Mononuclear cell (primary cell): ENCODE measurements at regions not wholly inside any gene's neighbourhood (a gene's known extent, or its start where the extent isn't known, plus 50 kb on each side); places are given as distances from the start of the nearest gene placed in this dataset.
"Not testable (repeated sequence)": the region's sequence is repeated elsewhere in the genome, so short reads cannot be mapped to it uniquely, and the experiment has no call there.

ENCODE experiments used
- H3K27me3 ChIP-seq: 2 replicates; pipeline ENCODE4 v1.6.0; 2011; ENCODE audit warnings: low read length, control low read depth; ENCODE audit not compliant: insufficient read depth
- H3K4me1 ChIP-seq: 2 replicates; pipeline ENCODE4 v1.5.1; 2011; ENCODE audit warnings: mild to moderate bottlenecking, low read length, control low read depth; ENCODE audit not compliant: insufficient read depth
- H3K4me3 ChIP-seq: 2 replicates; pipeline ENCODE4 v1.5.1; 2011; ENCODE audit warnings: mild to moderate bottlenecking, low read length, moderate library complexity
- H3K9me3 ChIP-seq: 2 replicates; pipeline ENCODE4 v1.5.1; 2011; ENCODE audit warnings: low read depth, mild to moderate bottlenecking, control low read depth, low read length

DNA sequence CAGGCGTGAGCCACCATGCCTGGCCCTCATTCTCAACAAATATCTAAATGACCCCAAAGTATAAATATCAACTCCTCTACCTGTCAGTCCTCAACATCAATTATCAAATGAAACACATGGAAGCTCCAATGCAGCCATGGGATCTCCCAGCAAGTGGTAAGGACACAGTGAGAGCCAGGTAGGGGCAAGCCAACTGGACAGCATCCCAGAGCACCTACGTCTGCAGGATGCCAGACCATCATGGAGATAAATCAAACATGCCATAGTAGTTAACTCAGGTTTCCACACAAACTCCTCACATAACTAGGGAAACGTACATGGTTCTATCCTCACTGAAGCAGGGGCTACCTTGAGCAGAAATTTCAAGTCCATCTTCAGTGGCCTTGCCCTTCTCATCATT is 159.9 kb upstream of the MED14 start:
- no peaks in the 10 kb centered on the region for H3K9me3 ChIP-seq

GRCh38 chrX:40897718-40898270 is 162.5 kb upstream of the MED14 start:
- Histone ChIP-seq H3K4me1 (no peaks in the 10 kb centered on the region), H3K9me3 (no peaks in the 10 kb centered on the region), H3K4me3 (no peak overlapping the region), H3K27me3 (no peaks in the 10 kb centered on the region)

More for the DNA sequence above, 159.9 kb upstream of the MED14 start:
- no peaks in the 10 kb centered on the region for H3K4me1 ChIP-seq
- no peak overlapping the region for H3K4me3 ChIP-seq
- H3K27me3 ChIP-seq = no peaks in the 10 kb centered on the region

GRCh38 chrX:40904739-40905138 is 169.4 kb upstream of the MED14 start:
- H3K27me3 ChIP-seq, H3K4me3 ChIP-seq, H3K9me3 ChIP-seq, H3K4me1 ChIP-seq: not testable (repeated sequence)

- no peaks in the 10 kb centered on the region for H3K4me1 ChIP-seq
These were observed 172.7 kb upstream of the MED14 start for GRCh38 chrX:40908026-40908425.

GRCh38 chrX:40908857-40909475 is 173.6 kb upstream of the MED14 start:
- H3K27me3 ChIP-seq = no peaks in the 10 kb centered on the region
- H3K4me3 ChIP-seq = no peak overlapping the region
- no peaks in the 10 kb centered on the region for H3K9me3 ChIP-seq
- H3K4me1 ChIP-seq = no peaks in the 10 kb centered on the region

More at GRCh38 chrX:40908026-40908425, 172.7 kb upstream of the MED14 start:
- no peaks in the 10 kb centered on the region for H3K9me3 ChIP-seq
- no peaks in the 10 kb centered on the region for H3K27me3 ChIP-seq
- H3K4me3 ChIP-seq = no peak overlapping the region

GRCh38 chrX:40912166-40912565 is 173.1 kb upstream of the USP9X start:
- H3K9me3 ChIP-seq = no peaks in the 10 kb centered on the region
- H3K27me3 ChIP-seq = no peaks in the 10 kb centered on the region
- H3K4me1 ChIP-seq = no peaks in the 10 kb centered on the region
- no peak overlapping the region for H3K4me3 ChIP-seq

DNA sequence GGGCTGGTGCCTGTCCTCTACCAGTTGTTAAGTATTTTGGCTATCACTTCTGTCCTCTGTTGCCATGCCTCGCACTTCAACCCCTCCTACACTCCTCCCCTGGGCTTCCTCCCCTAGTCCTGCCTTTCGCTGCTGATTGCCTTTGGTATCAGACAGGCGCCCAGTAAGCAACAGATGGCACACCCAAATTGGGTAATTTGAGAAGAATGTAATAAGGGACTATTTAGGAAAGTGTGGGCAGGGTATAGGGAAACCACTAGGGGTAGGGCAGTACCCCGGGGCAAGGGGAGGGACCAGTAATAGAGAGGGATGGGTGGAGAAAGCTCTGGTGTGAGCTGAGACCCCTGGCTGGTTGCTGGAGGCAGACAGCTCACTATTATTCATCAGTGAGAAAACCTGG is 172.7 kb upstream of the USP9X start:
- Histone ChIP-seq H3K27me3 (no peaks in the 10 kb centered on the region), H3K9me3 (no peaks in the 10 kb centered on the region), H3K4me1 (no peaks in the 10 kb centered on the region), H3K4me3 (no peak overlapping the region)

DNA sequence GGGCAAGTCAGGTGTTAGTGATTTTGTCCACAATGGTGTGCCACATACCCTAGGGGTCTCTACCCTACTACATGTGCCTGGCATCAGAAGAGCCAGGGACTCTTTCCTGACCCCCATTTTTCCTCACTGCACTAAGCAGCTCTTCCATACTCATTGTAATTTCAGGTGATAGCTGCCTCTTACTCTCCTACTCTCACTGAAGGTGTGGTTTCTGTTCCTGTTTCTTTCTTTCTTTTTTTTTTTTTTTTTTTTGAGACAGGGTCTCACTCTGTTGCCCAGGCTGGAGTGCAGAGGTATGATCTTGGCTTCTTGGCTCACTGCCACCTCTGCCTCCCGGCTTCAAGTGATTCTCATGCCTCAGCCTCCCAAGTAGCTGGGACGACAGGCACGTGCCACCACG is 164.9 kb upstream of the USP9X start:
- H3K27me3 ChIP-seq = no peaks in the 10 kb centered on the region
- peaks cover 5% of the 10 kb centered on the region for H3K9me3 ChIP-seq
- H3K4me1 ChIP-seq = no peaks in the 10 kb centered on the region
- H3K4me3 ChIP-seq = no peak overlapping the region

DNA sequence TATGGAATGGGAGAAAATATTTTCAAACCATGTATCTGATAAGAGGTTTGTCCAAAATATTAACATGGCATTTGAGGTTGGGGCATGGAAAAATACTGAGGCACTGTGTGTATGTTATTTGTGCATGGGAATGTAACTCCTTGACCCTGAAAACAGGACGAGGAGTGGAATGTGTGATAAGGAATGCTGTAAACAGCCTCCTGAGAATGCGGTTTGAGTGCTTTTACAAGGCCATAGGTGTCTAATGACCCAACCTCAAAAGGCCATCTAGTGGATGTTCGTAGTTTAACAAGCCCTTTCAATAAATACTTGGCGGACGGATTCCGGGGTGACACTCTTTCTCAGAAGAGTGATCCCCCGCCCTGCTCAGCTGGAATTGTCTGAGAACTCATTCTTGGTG is 162.9 kb upstream of the USP9X start:
- Histone ChIP-seq H3K4me3 (no peak overlapping the region), H3K27me3 (no peaks in the 10 kb centered on the region), H3K4me1 (no peaks in the 10 kb centered on the region), H3K9me3 (peaks cover 5% of the 10 kb centered on the region)

- H3K9me3 ChIP-seq, H3K27me3 ChIP-seq, H3K4me1 ChIP-seq, H3K4me3 ChIP-seq: not testable (repeated sequence)
These were observed 158.4 kb upstream of the USP9X start for GRCh38 chrX:40926739-40927427.

DNA sequence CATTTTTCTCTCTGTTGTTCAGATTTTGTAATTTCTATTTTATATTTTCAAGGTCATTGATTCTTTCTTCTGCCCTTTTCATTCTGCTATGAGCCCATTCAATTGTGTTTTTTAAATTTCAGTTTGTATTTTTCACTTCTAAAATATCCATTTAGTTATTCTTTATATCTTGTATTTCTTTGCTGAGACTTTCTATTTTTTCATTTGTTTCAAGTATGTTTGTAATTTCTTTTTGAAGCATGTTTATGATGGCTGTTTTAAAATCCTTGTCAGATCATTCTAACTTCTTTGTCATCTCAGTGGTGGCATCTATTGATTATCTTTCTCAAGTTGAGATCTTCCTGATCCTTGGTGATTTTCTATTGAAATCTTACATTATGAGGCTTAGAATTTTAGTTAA is 157.2 kb upstream of the USP9X start:
- no peak overlapping the region for H3K4me3 ChIP-seq
- no peaks in the 10 kb centered on the region for H3K27me3 ChIP-seq
- H3K4me1 ChIP-seq = peaks cover 6% of the 10 kb centered on the region
- no peaks in the 10 kb centered on the region for H3K9me3 ChIP-seq

DNA sequence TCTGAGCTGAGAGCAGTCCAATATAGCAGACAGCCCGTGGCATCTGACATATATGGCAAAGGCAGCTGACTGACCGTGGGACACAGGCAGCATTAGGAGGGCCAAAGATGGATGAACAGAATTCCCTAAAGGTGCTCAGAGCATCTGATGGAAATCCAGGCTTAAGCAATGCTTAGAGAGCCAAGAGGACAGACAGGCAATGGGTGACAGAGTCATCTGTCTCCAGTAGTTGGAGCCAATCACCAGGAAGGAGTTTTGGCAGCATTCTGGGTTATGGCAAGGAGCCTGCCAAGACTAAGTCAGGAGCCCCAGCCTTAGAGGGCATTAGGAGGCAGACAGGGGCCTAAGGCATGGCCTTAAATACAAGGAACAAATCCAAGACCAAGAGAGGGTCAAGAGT is 153.3 kb upstream of the USP9X start:
- Histone ChIP-seq H3K9me3 (no peaks in the 10 kb centered on the region), H3K4me3 (no peak overlapping the region), H3K4me1 (peaks cover 13% of the 10 kb centered on the region), H3K27me3 (no peaks in the 10 kb centered on the region)

DNA sequence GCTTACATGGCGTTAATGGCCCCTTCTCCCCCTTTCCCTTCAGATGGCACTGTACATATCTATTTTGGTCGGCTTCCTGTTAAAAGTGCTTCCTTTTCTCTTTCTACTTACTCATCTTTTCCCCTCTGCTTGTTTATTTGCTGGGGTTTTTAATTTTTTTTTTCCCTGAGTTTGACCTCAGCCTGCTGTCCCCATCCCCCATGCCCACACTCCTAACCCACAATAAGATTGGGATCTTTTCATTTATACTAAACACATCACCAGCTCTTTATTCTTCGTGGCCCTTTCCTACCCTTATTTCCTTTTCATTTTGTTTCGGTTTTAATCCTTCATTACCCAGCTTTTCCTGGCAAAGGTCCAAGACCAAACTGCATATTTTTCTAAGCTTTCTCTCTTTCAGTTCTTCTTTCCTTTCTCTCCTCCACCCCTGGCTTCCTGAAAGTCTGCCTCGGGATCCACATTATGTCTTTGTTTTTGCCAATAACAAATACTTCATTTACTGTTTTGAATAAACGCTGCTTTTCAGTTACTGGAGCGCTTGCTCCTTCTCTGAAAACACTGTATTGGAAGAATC is 152.0 kb upstream of the USP9X start:
- H3K4me3 ChIP-seq = peak overlapping the region; percentile 16

DNA sequence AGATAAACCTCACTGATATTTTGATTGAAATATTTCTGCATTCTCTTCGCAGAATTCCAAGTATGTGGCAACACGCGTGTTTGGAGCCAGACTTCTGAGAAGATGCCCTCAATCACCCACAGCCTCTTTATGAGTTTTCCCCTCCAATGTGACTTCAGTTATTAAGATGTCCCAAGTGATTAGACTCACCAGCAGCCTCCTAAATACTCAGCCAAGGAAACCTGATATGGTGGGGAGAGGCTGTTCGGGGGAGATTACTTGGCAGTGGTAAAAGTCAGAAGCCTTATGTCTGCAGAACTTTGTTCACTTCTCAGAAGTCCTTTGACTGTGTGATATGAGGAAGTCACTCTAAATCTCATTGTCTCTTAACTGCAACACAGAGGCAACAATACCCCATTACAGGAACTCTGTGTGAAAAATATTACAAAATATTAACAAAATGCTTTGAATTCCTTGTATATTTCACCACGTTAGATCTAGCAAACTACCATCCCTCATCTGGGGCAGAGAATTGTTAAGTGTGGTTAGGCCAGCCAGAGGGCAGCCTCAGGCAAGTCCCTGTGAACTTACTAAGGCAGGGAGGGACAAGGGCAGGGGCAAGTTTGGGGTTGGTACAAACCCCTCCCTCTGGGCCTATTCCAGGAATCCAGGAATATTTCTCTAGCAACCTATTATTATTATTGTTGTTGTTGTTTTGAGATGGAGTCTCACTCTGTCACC is 151.4 kb upstream of the USP9X start:
- peak overlapping the region; percentile 16 for H3K4me3 ChIP-seq
- peaks cover 13% of the 10 kb centered on the region for H3K4me1 ChIP-seq
- no peaks in the 10 kb centered on the region for H3K27me3 ChIP-seq
- H3K9me3 ChIP-seq = no peaks in the 10 kb centered on the region

More for the DNA sequence above, 152.0 kb upstream of the USP9X start:
- Histone ChIP-seq H3K27me3 (no peaks in the 10 kb centered on the region), H3K4me1 (peaks cover 13% of the 10 kb centered on the region), H3K9me3 (no peaks in the 10 kb centered on the region)

GRCh38 chrX:40936827-40937226 is 148.4 kb upstream of the USP9X start:
- Histone ChIP-seq H3K4me1 (peaks cover 13% of the 10 kb centered on the region), H3K27me3 (no peaks in the 10 kb centered on the region), H3K9me3 (no peaks in the 10 kb centered on the region), H3K4me3 (no peak overlapping the region)
